ENCODE measurements at regions not wholly inside any gene's neighbourhood (a gene's known extent, or its start where the extent isn't known, plus 50 kb on each side); places are given as distances from the start of the nearest gene placed in this dataset.

DNA sequence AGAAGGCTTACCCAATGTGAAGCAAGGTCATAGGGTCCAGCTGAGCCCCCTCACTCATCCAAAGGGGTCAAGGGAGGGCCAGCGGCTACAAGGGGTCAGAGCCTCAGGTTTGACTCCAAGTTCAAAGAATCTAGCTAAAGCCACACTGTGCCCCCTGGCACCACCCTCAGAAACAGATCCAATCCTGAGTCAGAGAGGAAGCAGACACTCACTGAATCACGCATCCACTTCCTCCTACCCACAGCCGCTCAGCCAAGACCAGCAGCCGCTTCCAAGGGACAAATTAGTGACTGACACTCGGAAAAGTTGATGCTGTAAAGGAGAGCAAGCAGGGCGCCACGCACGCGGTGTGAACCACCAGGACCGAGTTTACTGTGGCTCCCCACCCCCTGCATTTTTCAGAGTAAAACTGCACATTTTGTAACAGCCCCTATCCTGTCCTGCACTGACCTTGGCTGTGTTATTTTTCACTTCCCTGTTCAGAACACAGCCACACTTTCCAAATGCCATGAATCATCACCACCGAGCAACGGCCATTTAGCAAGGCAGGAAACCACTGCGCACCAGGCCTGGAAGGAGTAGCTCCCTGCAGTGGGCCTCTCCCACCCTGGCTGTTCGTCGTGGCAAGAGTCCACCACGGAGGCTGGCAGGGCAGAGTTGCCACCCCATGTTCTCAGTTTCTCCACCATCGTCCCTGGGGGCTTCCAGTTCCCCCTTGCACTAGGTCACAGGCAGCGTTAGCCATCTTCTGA lies 147.8 kb downstream of the TOMM20 start (continued):
- TF ChIP-seq, protein P1, sequence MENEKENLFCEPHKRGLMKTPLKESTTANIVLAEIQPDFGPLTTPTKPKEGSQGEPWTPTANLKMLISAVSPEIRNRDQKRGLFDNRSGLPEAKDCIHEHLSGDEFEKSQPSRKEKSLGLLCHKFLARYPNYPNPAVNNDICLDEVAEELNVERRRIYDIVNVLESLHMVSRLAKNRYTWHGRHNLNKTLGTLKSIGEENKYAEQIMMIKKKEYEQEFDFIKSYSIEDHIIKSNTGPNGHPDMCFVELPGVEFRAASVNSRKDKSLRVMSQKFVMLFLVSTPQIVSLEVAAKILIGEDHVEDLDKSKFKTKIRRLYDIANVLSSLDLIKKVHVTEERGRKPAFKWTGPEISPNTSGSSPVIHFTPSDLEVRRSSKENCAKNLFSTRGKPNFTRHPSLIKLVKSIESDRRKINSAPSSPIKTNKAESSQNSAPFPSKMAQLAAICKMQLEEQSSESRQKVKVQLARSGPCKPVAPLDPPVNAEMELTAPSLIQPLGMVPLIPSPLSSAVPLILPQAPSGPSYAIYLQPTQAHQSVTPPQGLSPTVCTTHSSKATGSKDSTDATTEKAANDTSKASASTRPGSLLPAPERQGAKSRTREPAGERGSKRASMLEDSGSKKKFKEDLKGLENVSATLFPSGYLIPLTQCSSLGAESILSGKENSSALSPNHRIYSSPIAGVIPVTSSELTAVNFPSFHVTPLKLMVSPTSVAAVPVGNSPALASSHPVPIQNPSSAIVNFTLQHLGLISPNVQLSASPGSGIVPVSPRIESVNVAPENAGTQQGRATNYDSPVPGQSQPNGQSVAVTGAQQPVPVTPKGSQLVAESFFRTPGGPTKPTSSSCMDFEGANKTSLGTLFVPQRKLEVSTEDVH (IDR thresholded peaks at IDR 0.05; ENCODE audit: low read depth, partially characterized antibody) = no peak
- no peak for TF ChIP-seq NBN (IDR thresholded peaks at IDR 0.05; ENCODE audit: low read depth)
- TF ChIP-seq POLR3G (IDR thresholded peaks at IDR 0.05; ENCODE audit: extremely low read depth, insufficient read length, insufficient replicate concordance) = no peak
- TF ChIP-seq DNMT1 (IDR thresholded peaks at IDR 0.05) = no peak
- TF ChIP-seq CREM (IDR thresholded peaks at IDR 0.05; ENCODE audit: low read depth) = peak; percentile 45
- TF ChIP-seq, protein P2, sequence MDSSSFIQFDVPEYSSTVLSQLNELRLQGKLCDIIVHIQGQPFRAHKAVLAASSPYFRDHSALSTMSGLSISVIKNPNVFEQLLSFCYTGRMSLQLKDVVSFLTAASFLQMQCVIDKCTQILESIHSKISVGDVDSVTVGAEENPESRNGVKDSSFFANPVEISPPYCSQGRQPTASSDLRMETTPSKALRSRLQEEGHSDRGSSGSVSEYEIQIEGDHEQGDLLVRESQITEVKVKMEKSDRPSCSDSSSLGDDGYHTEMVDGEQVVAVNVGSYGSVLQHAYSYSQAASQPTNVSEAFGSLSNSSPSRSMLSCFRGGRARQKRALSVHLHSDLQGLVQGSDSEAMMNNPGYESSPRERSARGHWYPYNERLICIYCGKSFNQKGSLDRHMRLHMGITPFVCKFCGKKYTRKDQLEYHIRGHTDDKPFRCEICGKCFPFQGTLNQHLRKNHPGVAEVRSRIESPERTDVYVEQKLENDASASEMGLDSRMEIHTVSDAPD (CRISPR knock-in tag; IDR thresholded peaks at IDR 0.05) = no peak
- no peak for TF ChIP-seq THRAP3 (IDR thresholded peaks at IDR 0.05; ENCODE audit: borderline replicate concordance)
- TF ChIP-seq, protein P3, sequence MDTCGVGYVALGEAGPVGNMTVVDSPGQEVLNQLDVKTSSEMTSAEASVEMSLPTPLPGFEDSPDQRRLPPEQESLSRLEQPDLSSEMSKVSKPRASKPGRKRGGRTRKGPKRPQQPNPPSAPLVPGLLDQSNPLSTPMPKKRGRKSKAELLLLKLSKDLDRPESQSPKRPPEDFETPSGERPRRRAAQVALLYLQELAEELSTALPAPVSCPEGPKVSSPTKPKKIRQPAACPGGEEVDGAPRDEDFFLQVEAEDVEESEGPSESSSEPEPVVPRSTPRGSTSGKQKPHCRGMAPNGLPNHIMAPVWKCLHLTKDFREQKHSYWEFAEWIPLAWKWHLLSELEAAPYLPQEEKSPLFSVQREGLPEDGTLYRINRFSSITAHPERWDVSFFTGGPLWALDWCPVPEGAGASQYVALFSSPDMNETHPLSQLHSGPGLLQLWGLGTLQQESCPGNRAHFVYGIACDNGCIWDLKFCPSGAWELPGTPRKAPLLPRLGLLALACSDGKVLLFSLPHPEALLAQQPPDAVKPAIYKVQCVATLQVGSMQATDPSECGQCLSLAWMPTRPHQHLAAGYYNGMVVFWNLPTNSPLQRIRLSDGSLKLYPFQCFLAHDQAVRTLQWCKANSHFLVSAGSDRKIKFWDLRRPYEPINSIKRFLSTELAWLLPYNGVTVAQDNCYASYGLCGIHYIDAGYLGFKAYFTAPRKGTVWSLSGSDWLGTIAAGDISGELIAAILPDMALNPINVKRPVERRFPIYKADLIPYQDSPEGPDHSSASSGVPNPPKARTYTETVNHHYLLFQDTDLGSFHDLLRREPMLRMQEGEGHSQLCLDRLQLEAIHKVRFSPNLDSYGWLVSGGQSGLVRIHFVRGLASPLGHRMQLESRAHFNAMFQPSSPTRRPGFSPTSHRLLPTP (IDR thresholded peaks at IDR 0.05; ENCODE audit: borderline replicate concordance, extremely low read depth, insufficient read length) = no peak
- no peak for TF ChIP-seq SAFB2 (IDR thresholded peaks at IDR 0.05; ENCODE audit: borderline replicate concordance, low read depth, low read length, severe bottlenecking)
- 0 out of 2 replicates have a peak, but pooled peaks have one; percentile 47 for TF ChIP-seq ZNF444 (CRISPR knock-in tag; IDR thresholded peaks at IDR 0.05)
- TF ChIP-seq, protein P4, sequence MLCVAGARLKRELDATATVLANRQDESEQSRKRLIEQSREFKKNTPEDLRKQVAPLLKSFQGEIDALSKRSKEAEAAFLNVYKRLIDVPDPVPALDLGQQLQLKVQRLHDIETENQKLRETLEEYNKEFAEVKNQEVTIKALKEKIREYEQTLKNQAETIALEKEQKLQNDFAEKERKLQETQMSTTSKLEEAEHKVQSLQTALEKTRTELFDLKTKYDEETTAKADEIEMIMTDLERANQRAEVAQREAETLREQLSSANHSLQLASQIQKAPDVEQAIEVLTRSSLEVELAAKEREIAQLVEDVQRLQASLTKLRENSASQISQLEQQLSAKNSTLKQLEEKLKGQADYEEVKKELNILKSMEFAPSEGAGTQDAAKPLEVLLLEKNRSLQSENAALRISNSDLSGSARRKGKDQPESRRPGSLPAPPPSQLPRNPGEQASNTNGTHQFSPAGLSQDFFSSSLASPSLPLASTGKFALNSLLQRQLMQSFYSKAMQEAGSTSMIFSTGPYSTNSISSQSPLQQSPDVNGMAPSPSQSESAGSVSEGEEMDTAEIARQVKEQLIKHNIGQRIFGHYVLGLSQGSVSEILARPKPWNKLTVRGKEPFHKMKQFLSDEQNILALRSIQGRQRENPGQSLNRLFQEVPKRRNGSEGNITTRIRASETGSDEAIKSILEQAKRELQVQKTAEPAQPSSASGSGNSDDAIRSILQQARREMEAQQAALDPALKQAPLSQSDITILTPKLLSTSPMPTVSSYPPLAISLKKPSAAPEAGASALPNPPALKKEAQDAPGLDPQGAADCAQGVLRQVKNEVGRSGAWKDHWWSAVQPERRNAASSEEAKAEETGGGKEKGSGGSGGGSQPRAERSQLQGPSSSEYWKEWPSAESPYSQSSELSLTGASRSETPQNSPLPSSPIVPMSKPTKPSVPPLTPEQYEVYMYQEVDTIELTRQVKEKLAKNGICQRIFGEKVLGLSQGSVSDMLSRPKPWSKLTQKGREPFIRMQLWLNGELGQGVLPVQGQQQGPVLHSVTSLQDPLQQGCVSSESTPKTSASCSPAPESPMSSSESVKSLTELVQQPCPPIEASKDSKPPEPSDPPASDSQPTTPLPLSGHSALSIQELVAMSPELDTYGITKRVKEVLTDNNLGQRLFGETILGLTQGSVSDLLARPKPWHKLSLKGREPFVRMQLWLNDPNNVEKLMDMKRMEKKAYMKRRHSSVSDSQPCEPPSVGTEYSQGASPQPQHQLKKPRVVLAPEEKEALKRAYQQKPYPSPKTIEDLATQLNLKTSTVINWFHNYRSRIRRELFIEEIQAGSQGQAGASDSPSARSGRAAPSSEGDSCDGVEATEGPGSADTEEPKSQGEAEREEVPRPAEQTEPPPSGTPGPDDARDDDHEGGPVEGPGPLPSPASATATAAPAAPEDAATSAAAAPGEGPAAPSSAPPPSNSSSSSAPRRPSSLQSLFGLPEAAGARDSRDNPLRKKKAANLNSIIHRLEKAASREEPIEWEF (CRISPR knock-in tag; IDR thresholded peaks at IDR 0.05) = peak; percentile 90
- peak; percentile 95 for TF ChIP-seq ZNF584 (CRISPR knock-in tag; IDR thresholded peaks at IDR 0.05; ENCODE audit: low read depth)
- 0 out of 2 replicates have a peak, but pooled peaks have one; percentile 32 for TF ChIP-seq ZNF140 (CRISPR knock-in tag; IDR thresholded peaks at IDR 0.05)
- TF ChIP-seq ZNF217 (CRISPR knock-in tag; IDR thresholded peaks at IDR 0.05) = no peak
- TF ChIP-seq HCFC1 (IDR thresholded peaks at IDR 0.05; ENCODE audit: low read depth, low read length) = no peak

Data from K562 (cell line).